Amniotic epithelial cell (primary cell): ENCODE measurements at regions not wholly inside any gene's neighbourhood (a gene's known extent, or its start where the extent isn't known, plus 50 kb on each side); places are given as distances from the start of the nearest gene placed in this dataset.

Experiments
- DNase-seq: peaks from one replicate; pipeline ENCODE4 v3.0.0-alpha.2; 2010; ENCODE audit warnings: low read depth

- DNase-seq: no peak
Observed at GRCh38 chr1:204736836-204737235, 51.3 kb upstream of the LRRN2 start.

DNA sequence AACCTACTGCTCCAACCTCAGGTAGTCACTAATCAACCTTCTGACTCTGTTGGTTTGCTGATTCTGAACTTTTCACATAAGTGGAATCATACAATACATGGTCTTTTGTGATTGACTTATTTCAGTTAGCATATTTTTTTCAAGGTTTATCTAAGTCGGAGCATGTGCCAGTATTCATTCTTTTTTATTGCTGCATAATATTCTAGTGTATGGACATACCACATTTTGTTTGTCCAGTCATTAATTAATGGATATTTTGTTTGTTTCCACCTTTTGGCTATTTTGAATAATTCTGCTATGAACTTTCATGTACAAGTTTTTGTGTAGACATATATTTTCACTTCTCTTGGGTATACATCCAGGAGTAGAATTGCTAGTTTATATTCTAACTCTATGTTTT lies 53.0 kb upstream of the LRRN2 start:
- DNase-seq: no peak

DNA sequence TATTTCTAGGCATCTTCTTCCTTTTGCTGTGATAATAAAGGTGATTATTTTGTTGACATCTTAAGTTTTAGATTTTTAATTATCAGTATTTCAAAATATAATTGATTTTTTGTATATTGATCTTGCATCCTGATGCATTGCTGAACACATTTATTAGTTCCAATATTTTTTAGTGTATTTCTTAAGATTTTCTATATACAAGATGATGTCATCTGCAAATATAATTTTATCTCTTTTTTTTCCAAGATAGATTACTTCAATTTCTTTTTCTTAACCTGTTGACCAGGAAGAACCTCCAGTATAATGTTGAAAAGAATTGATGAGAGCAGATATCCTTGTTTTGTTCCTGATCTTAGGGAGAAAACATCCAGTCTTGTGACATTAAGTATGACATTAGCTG lies 54.8 kb upstream of the LRRN2 start:
- no peak for DNase-seq

GRCh38 chr1:204741440-204741839 lies 55.9 kb upstream of the LRRN2 start:
- no peak for DNase-seq

DNA sequence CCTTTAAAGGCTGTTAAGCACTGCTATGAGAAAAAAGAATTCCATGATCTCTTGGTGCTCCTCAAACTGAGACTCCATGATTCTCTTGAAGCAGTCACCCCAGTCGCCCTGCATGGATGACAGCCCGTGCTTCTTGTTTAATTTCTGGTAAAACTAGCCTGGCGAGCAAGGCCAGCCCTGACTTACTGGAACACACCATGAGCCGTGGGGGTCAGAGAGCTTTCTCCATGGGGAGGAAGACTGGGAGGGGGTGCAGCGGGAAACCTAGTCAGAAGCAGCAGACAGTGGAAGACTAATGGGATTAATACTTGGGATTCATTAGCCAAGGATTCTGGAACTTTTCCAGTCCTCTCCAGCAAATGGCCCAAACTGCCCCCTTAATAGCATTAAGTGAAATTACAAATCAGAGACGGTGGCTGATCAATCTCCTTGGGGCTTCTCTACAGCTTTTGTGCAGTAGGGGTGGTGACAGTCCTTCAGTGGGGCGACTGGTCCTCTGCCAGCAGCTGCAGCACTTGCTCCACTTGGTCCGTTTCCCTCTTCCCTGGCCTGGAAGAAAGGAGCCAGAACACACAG lies 57.2 kb upstream of the LRRN2 start:
- DNase-seq: no peak

DNA sequence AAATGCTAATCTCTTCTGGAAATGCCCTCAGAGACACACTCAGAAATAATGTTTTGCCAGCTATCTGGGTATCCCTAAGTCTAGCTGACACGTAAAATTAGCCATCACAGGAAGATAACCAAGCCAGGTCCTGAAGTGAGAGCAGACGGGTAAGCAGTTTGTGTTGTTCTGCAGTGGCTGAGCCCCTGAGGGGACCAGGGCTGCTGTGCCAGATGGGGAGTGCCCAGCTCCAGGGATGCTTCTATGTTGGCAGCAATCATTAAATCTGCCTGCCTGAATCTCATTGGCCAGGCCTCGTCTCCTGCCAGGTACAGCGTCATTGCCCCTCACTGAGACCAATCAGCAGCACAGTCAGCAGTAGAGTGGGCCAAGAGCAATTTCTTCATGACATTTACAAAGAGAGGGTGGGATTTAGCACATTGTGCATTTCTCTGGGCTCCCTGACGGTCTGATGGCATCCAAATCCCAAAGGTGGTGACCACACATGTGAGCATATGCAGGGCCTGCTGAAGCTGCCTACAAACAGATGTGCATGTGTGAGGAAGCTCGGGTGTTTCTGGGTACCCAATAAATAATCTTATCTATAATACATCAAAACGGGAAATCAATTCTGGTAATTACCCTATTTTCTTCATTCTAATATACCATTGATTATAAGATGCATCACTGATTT lies 58.7 kb upstream of the LRRN2 start:
- no peak for DNase-seq

- peak; percentile 46 for DNase-seq
Observed at GRCh38 chr1:204746838-204747442, 61.4 kb upstream of the LRRN2 start.

DNA sequence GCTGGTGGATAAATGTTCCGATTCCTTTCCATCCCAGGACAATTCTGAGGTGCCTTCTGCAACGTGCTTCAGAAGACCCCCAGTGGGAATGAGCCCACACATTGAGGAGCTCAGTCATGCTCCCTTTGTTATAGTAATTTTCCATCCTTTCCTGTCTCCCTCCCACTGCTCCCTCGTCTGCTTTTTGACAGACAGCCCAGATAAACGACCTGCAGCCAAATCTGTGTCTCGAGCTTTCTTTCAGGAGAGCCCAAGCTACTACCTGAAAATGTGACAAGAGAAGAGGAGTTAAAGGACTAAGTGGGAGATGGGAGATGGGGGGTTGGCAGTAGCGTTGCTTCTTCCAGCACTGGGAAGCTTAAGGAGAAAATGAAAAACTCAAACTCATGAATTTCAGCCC lies 65.9 kb upstream of the LRRN2 start:
- no peak for DNase-seq

GRCh38 chr1:204751883-204752687 lies 66.5 kb upstream of the LRRN2 start:
- DNase-seq: no peak

GRCh38 chr1:204752688-204753040 lies 67.1 kb upstream of the LRRN2 start:
- no peak for DNase-seq

- no peak for DNase-seq
Observed at GRCh38 chr1:204754821-204755220, 69.3 kb upstream of the LRRN2 start.

GRCh38 chr1:204756349-204756748 lies 70.8 kb upstream of the LRRN2 start:
- no peak for DNase-seq

GRCh38 chr1:204756811-204757210 lies 71.3 kb upstream of the LRRN2 start:
- no peak for DNase-seq

GRCh38 chr1:204758601-204759000 lies 73.1 kb upstream of the LRRN2 start:
- no peak for DNase-seq

- DNase-seq: no peak
Observed at GRCh38 chr1:204760350-204760749, 74.8 kb upstream of the LRRN2 start.

DNA sequence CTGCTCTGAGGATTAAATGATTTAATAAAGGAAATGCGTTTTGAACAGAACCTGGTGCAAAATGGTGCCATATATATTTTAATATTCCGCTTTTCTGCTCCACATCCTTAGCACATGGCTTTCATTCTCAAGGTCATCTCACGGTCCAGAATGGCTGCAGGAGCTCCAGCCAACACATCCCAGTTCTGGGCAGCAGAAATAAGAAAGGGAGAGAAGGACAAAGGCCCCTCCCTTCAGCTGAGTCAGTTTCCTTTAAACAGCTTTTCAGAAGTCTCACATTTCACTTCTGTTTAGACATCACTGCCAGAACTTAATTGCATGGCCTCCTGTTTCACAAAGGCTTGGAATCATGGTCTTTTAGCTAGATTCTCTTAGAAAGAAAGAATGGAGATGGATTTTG lies 75.2 kb upstream of the LRRN2 start:
- DNase-seq: no peak

DNA sequence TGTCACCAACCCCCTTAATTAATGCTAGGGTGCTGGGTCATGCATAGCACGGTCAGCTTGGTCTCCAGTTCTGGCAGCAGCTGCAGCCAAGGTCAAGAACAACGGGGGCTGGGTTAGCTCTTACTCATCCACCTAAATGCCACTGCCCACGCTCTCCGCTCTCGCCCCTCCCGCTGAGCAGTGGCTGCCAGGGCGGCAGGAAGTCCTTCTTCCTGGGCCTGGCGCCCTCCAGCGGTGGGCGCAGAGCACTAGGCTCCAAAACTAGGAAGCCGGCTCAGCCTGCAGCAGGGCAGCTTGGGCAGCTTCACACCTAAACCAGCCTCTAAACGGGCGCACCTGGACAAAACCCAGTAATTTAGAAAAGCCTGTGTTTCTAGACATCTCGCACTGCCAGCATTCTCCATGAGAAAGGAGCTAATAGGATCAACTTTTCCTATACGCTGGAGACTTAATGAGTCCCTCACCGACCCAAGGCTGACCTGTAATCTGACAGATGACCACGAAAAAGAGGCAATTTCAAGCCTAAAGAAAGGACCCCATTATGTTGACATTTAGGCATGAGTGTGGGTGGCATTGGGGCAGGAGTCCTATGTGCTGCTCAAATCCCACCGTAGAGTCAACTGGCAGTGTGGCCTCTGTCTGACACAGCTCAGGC lies 78.4 kb upstream of the LRRN2 start:
- DNase-seq: peak; percentile 72

DNA sequence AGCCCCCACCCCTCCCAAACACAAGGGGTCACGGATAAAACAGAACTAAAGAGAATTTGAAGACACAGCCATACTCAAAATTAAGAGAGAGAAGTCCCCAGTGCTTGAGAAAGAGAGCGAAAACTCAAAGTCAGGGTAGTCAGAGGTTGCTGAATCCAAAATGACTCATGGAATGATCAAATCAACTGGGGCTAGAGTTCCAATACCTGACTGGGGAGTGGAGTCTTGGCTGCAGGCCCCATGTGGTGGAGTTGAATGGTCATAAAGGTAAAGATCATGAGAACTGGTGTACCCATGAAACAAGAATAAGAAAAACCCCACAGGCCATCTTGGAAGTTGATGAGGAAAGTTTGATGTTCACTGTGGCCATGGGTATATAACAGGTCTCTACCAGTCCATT lies 84.5 kb upstream of the LRRN2 start:
- DNase-seq: no peak

DNA sequence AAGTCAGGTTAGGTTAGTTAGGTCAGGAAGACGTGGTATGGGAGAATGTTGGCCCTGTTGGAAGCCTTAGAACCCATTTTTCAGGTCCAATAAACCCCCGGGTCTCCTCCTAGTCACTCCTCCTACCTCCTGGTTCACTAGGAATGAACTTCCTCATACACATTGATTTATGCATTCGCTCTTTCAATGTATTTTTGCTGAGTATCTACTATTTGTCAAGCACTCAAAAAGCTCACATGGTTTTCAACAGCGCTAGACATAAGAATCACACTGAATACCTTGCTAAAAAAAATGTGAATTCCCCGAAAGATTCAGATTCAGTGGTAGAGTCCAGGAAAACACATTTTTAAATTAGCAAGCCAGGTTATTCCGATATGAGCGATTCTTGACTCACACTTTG lies 85.8 kb upstream of the LRRN2 start:
- DNase-seq: no peak

GRCh38 chr1:204773246-204773645 lies 87.7 kb upstream of the LRRN2 start:
- no peak for DNase-seq

DNA sequence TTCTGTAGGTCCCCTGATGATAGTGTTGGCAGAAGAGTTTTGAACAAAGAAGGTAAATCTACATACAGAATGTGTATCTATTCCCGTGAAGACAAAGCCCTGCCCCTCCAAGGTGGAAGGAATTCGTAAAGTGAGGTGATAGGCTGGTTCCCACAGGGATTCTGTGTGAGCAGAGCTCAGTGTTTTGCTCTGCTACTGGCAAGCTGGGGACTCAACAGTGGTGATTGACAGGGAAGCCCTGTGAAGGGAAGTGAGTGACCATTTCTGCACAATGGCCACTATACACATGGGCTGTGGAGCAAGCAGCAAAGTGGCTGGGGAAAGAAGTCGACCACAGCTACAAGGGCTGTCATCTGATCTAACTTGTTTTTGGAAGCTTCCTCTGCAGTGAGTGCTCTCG lies 90.0 kb upstream of the LRRN2 start:
- DNase-seq: no peak

- no peak for DNase-seq
Observed at GRCh38 chr1:204777591-204777990, 92.1 kb upstream of the LRRN2 start.

GRCh38 chr1:204780630-204781029 lies 90.0 kb upstream of the NFASC start:
- DNase-seq: no peak
